HCT116 (cell line): ENCODE measurements at regions not wholly inside any gene's neighbourhood (a gene's known extent, or its start where the extent isn't known, plus 50 kb on each side); places are given as distances from the start of the nearest gene placed in this dataset.

Source experiments
- ATAC-seq: fragments of 200-7000 bp; cut with Tn5 transposase; 2 replicates; pipeline ENCODE4 v1.9.1; 2020; ENCODE audit warnings: mild to moderate bottlenecking, moderate library complexity
- BruUV-seq: library from RNA; stranded (reverse); fragments of 400-500 nt; replicated peaks from 2 replicates; lab custom pipeline; 2021; lab: Mats Ljungman, UMichigan
- CTCF ChIA-PET: fragments of 300-600 bp; sonication (Branson Sonifier 250); formaldehyde crosslinking; loops from one replicate; lab custom pipeline; 2021; ENCODE audit warnings: antibody characterized with exemption; lab: Charles Lee
- POLR2A ChIA-PET: fragments of 300-600, 350-600 bp; sonication (Branson Sonifier 250); formaldehyde crosslinking; loops from one replicate; lab custom pipeline; 2021; ENCODE audit warnings: antibody characterized with exemption; lab: Charles Lee
- RAD21 ChIA-PET, 2 experiments: fragments of 300-600 bp; sonication (Branson Sonifier 250); formaldehyde crosslinking; loops; one replicate each; lab custom pipeline; 2023; ENCODE audit warnings: low total read pairs in 2 of 2; ENCODE audit not compliant: uncharacterized antibody in 2 of 2, unreplicated experiment in 2 of 2, low non-redundant PET in 1 of 2; lab: Charles Lee
- DNase-seq: peaks from one replicate; pipeline ENCODE4 v3.0.0-alpha.2; 2010; ENCODE audit warnings: low read depth, low spot score
- H2AFZ ChIP-seq: fragments of 200-600 bp; shearing (Covaris generic), sonication (generic); 2 replicates; pipeline ENCODE4 v1.6.1; 2017; ENCODE audit warnings: low read depth, mixed run types, mixed read lengths, antibody characterized with exemption, low read length; ENCODE audit not compliant: poor library complexity, severe bottlenecking
- H3K27ac ChIP-seq: 2 replicates; pipeline ENCODE4 v1.5.1; 2012; ENCODE audit warnings: low read depth, low read length
- H3K27me3 ChIP-seq: fragments of 200-600 bp; sonication (generic); 2 replicates; pipeline ENCODE4 v1.6.1; 2016; ENCODE audit warnings: mixed run types, low read length, mixed read lengths; ENCODE audit not compliant: insufficient read depth
- H3K36me3 ChIP-seq, 2 experiments: fragments of 200-500 bp in 1 of 2; fragments of 200-600 bp in 1 of 2; sonication (Bioruptor generic) in 1 of 2; sonication (generic) in 1 of 2; 2 replicates each; pipeline versions ENCODE4 v1.5.1 to v1.6.1; 2014 to 2016; ENCODE audit warnings: low read length in 2 of 2, inconsistent platforms in 1 of 2, mixed read lengths in 1 of 2, mixed run types in 1 of 2; ENCODE audit not compliant: insufficient read depth in 2 of 2, control insufficient read depth in 1 of 2
- H3K4me1 ChIP-seq, 2 experiments: fragments of 200-600 bp in 1 of 2; sonication (generic) in 1 of 2; 2 replicates each; pipeline versions ENCODE4 v1.5.1 to v1.6.1; 2012 to 2017; ENCODE audit warnings: low read length in 2 of 2, inconsistent platforms in 1 of 2, mild to moderate bottlenecking in 1 of 2, mixed read lengths in 1 of 2, mixed run types in 1 of 2, moderate library complexity in 1 of 2; ENCODE audit not compliant: insufficient read depth in 2 of 2, control insufficient read depth in 1 of 2
- H3K4me2 ChIP-seq: fragments of 200-600 bp; sonication (generic); 2 replicates; pipeline ENCODE4 v1.6.1; 2017; ENCODE audit warnings: mixed run types, low read length, mixed read lengths
- H3K4me3 ChIP-seq, 2 experiments: fragments of 200-600 bp in 1 of 2; sonication (generic) in 1 of 2; replicated peaks in 1 of 2; 2 replicates each; pipeline ENCODE4 v1.5.1; 2011 to 2016; ENCODE audit warnings: low read length in 2 of 2, control low read depth in 1 of 2, low read depth in 1 of 2, mild to moderate bottlenecking in 1 of 2, mixed read lengths in 1 of 2, mixed run types in 1 of 2
- H3K79me2 ChIP-seq: fragments of 200-600 bp; sonication (generic); 2 replicates; pipeline ENCODE4 v1.6.1; 2017; ENCODE audit warnings: mild to moderate bottlenecking, mixed run types, low read length, moderate library complexity, mixed read lengths; ENCODE audit not compliant: insufficient read depth
- H3K9ac ChIP-seq: fragments of 200-600 bp; sonication (generic); 2 replicates; pipeline ENCODE4 v1.6.1; 2016; ENCODE audit warnings: low read length, mixed read lengths
- H3K9me2 ChIP-seq: fragments of 200-600 bp; sonication (generic), shearing (Covaris generic); 2 replicates; pipeline ENCODE4 v1.6.1; 2017; ENCODE audit warnings: mixed run types, mild to moderate bottlenecking, moderate library complexity; ENCODE audit not compliant: insufficient read depth
- H3K9me3 ChIP-seq, 2 experiments: fragments of 200-500 bp in 1 of 2; fragments of 200-600 bp in 1 of 2; sonication (Bioruptor generic) in 1 of 2; sonication (generic) in 1 of 2; 2 replicates each; pipeline ENCODE4 v1.6.1; 2014 to 2017; ENCODE audit warnings: low read length in 2 of 2, mixed read lengths in 2 of 2, inconsistent platforms in 1 of 2, low read depth in 1 of 2, mild to moderate bottlenecking in 1 of 2, mixed run types in 1 of 2, moderate library complexity in 1 of 2; ENCODE audit not compliant: control insufficient read depth in 1 of 2, insufficient read depth in 1 of 2
- H4K20me1 ChIP-seq: fragments of 200-600 bp; sonication (generic), shearing (Covaris generic); 2 replicates; pipeline ENCODE4 v1.6.1; 2017; ENCODE audit warnings: mixed run types, mild to moderate bottlenecking, moderate library complexity; ENCODE audit not compliant: insufficient read depth
- CEBPB ChIP-seq: IDR thresholded peaks from 2 replicates; pipeline ENCODE4 v1.6.1; 2012; ENCODE audit warnings: low read depth
- EGR1 ChIP-seq: IDR thresholded peaks from 2 replicates; pipeline ENCODE4 v1.6.1; 2012; ENCODE audit warnings: low read depth
- JUND ChIP-seq: IDR thresholded peaks from 2 replicates; pipeline ENCODE4 v1.6.1; 2012
- RAD21 ChIP-seq: IDR thresholded peaks from 2 replicates; pipeline ENCODE4 v1.6.1; 2012; ENCODE audit warnings: low read depth, mild to moderate bottlenecking
- SIN3A ChIP-seq: IDR thresholded peaks from 2 replicates; pipeline ENCODE4 v1.6.1; 2012; ENCODE audit warnings: low read depth
- SP1 ChIP-seq: IDR thresholded peaks from 2 replicates; pipeline ENCODE4 v1.6.1; 2012; ENCODE audit warnings: low read depth
- SRF ChIP-seq: IDR thresholded peaks from 2 replicates; pipeline ENCODE4 v1.6.1; 2012; ENCODE audit warnings: low read depth
- TCF7L2 ChIP-seq: IDR thresholded peaks from 2 replicates; pipeline ENCODE4 v1.7.0; 2011; ENCODE audit warnings: borderline replicate concordance, inconsistent platforms; ENCODE audit not compliant: insufficient read depth, insufficient read length; ENCODE audit errors: extremely low read depth
- ZBTB33 ChIP-seq: IDR thresholded peaks from 2 replicates; pipeline ENCODE4 v1.6.1; 2011; ENCODE audit warnings: mild to moderate bottlenecking, low read length, moderate library complexity; ENCODE audit not compliant: insufficient replicate concordance; ENCODE audit errors: extremely low read depth
- intact Hi-C: fragments of 100-400 bp; cut with micrococcal nuclease; formaldehyde crosslinking; loops from 2 replicates; pipeline ENCODE4 v1.10.0; 2022
- TF ChIP-seq, protein P1 (sequence below), 3 experiments: fragments of 200-600 bp in 1 of 3; sonication (generic) in 1 of 3; IDR thresholded peaks in 2 of 3; conservative IDR thresholded peaks in 1 of 3; 2 replicates each; pipeline ENCODE4 v1.5.1; 2012 to 2017; ENCODE audit warnings: low read depth in 2 of 3, low read length in 2 of 3, antibody characterized with exemption in 1 of 3, borderline replicate concordance in 1 of 3, control low read depth in 1 of 3, mild to moderate bottlenecking in 1 of 3, mixed read lengths in 1 of 3, mixed run types in 1 of 3, moderate library complexity in 1 of 3; ENCODE audit not compliant: insufficient read depth in 1 of 3

DNA sequence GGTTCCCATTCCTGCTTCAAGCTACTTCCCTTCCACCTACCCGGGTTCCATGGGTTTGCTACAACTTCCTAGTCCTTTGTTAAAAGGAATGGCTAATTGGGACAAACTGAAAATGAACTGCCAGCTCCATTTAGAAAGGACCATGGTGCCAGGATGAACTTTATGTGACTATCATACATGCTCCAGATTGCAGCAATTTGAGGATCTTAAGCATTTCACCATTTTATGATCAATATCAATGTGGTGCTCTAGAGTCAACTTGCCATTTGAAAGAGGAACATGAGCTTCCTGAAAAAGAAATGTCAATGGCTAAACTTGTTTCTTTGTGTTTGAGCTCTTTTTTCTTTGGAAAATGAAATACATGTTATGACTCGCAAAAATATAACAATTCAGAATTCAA is 92.7 kb upstream of the IL15 start:
- Histone ChIP-seq H3K9ac (no peak overlapping the region), H3K9me2 (no peaks in the 10 kb centered on the region), H3K4me2 (no peak overlapping the region), H2AFZ (no peak overlapping the region), H3K27ac (no peak overlapping the region), H3K4me1 (no peaks in the 10 kb centered on the region), H3K79me2 (no peaks in the 10 kb centered on the region), H3K9me3 (peaks cover 0 to 1% of the 10 kb centered on the region in 2 experiments; a peak in 1 of 4 replicates), H3K36me3 (no peaks in the 10 kb centered on the region), H3K4me3 (no peak overlapping the region), H3K27me3 (no peaks in the 10 kb centered on the region), H4K20me1 (no peaks in the 10 kb centered on the region)
- POLR2A ChIA-PET: no interaction called here
- no peak for DNase-seq
- CTCF ChIA-PET: no interaction called here
- BruUV-seq: no TSS peak
- RAD21 ChIA-PET: no interaction called here
- intact Hi-C loops: no loop called here
- no peak for ATAC-seq
- TF ChIP-seq SP1 (no peak), ZBTB33 (no peak), JUND (no peak), TCF7L2 (no peak), SIN3A (no peak), EGR1 (no peak)

DNA sequence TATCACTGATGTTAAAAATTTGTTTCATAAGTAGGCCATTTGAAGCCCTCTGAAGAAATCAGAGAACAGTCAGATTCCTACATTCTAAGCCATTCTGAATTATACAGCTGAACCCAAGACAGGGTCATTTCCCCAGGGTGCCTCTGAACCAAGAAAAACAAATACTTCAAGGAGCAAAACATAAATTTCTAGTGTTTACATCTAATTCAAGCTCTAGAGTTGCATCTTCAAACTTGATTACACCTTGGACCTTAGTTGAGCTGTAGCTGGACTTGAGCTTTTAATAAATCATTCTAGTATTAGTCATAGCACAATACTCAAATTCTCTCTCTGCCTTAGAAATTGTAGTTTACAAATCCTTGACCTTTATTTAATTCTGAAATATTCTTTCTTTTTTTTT is 87.6 kb upstream of the IL15 start:
- no TSS peak for BruUV-seq
- TF ChIP-seq, protein P1, sequence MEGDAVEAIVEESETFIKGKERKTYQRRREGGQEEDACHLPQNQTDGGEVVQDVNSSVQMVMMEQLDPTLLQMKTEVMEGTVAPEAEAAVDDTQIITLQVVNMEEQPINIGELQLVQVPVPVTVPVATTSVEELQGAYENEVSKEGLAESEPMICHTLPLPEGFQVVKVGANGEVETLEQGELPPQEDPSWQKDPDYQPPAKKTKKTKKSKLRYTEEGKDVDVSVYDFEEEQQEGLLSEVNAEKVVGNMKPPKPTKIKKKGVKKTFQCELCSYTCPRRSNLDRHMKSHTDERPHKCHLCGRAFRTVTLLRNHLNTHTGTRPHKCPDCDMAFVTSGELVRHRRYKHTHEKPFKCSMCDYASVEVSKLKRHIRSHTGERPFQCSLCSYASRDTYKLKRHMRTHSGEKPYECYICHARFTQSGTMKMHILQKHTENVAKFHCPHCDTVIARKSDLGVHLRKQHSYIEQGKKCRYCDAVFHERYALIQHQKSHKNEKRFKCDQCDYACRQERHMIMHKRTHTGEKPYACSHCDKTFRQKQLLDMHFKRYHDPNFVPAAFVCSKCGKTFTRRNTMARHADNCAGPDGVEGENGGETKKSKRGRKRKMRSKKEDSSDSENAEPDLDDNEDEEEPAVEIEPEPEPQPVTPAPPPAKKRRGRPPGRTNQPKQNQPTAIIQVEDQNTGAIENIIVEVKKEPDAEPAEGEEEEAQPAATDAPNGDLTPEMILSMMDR (IDR thresholded peaks at IDR 0.05 in 2 of 3, conservative IDR thresholded peaks at IDR 0.05 in 1 of 3; ENCODE audit: borderline replicate concordance in 1 of 3, insufficient read depth in 1 of 3, low read depth in 2 of 3, low read length in 2 of 3): no peak
- TF ChIP-seq RAD21: no peak
- no peak for TF ChIP-seq ZBTB33
- no peak for TF ChIP-seq SIN3A
- no peak for TF ChIP-seq CEBPB
- no peak for TF ChIP-seq SP1
- TF ChIP-seq SRF: no peak

More for the DNA sequence above, 87.6 kb upstream of the IL15 start:
- no peak overlapping the region for H3K4me3 ChIP-seq
- H3K27ac ChIP-seq: no peak overlapping the region
- H2AFZ ChIP-seq: no peak overlapping the region
- H3K27me3 ChIP-seq: no peaks in the 10 kb centered on the region
- ChIA-PET CTCF (no interaction called here), RAD21 (no interaction called here), POLR2A (no interaction called here)
- ATAC-seq (no peak), DNase-seq (no peak)
- H4K20me1 ChIP-seq: no peaks in the 10 kb centered on the region
- no peaks in the 10 kb centered on the region for H3K9me3 ChIP-seq
- no peaks in the 10 kb centered on the region for H3K36me3 ChIP-seq
- intact Hi-C loops: no loop called here
- H3K9ac ChIP-seq: no peak overlapping the region
- H3K4me2 ChIP-seq: no peak overlapping the region
- no peaks in the 10 kb centered on the region for H3K4me1 ChIP-seq
- H3K9me2 ChIP-seq: no peaks in the 10 kb centered on the region
- H3K79me2 ChIP-seq: no peaks in the 10 kb centered on the region
